ENCODE measurements at regions not wholly inside any gene's neighbourhood (a gene's known extent, or its start where the extent isn't known, plus 50 kb on each side); places are given as distances from the start of the nearest gene placed in this dataset.

DNA sequence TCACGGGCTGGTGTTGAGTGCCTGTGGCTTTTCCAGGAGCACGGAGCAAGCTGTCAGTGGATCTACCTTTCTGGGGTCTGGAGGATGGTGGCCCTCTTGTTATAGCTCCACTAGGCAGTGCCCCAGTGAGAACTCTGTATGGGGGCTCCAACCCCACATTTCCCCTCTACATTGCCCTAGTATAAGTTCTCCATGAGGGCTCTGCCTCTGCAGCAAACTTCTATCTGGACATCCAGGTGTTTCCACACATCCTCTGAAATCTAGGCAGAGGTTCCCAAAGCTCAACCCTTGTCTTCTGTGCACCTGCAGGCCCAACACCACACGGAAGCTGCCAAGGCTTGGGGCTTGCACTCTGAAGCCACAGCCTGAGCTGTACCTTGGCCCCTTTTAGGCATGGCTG lies 157.3 kb downstream of the MRPL39 start:
- no peak for TF ChIP-seq RAD21 (conservative IDR thresholded peaks at IDR 0.05 in 1 of 2, IDR thresholded peaks at IDR 0.05 in 1 of 2)
- TF ChIP-seq POLR2A (IDR thresholded peaks at IDR 0.05; ENCODE audit: low read length) = no peak
- no peak for TF ChIP-seq MAFK (IDR thresholded peaks at IDR 0.05; ENCODE audit: partially characterized antibody)
- TF ChIP-seq SMC3 (IDR thresholded peaks at IDR 0.05) = no peak
- TF ChIP-seq, protein P1, sequence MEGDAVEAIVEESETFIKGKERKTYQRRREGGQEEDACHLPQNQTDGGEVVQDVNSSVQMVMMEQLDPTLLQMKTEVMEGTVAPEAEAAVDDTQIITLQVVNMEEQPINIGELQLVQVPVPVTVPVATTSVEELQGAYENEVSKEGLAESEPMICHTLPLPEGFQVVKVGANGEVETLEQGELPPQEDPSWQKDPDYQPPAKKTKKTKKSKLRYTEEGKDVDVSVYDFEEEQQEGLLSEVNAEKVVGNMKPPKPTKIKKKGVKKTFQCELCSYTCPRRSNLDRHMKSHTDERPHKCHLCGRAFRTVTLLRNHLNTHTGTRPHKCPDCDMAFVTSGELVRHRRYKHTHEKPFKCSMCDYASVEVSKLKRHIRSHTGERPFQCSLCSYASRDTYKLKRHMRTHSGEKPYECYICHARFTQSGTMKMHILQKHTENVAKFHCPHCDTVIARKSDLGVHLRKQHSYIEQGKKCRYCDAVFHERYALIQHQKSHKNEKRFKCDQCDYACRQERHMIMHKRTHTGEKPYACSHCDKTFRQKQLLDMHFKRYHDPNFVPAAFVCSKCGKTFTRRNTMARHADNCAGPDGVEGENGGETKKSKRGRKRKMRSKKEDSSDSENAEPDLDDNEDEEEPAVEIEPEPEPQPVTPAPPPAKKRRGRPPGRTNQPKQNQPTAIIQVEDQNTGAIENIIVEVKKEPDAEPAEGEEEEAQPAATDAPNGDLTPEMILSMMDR (IDR thresholded peaks at IDR 0.05) = no peak
- TF ChIP-seq RARB (CRISPR knock-in tag; IDR thresholded peaks at IDR 0.05) = no peak
- no peak for TF ChIP-seq TP53 (CRISPR knock-in tag; IDR thresholded peaks at IDR 0.05)
- no peak for TF ChIP-seq ZSCAN20 (CRISPR knock-in tag; IDR thresholded peaks at IDR 0.05)
- no peak for TF ChIP-seq USF2 (IDR thresholded peaks at IDR 0.05)
- TF ChIP-seq, protein P2, sequence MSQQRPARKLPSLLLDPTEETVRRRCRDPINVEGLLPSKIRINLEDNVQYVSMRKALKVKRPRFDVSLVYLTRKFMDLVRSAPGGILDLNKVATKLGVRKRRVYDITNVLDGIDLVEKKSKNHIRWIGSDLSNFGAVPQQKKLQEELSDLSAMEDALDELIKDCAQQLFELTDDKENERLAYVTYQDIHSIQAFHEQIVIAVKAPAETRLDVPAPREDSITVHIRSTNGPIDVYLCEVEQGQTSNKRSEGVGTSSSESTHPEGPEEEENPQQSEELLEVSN (IDR thresholded peaks at IDR 0.05; ENCODE audit: borderline replicate concordance, low read depth) = no peak

Measured in A549 (cell line).